Immature natural killer cell (primary cell): ENCODE measurements at regions not wholly inside any gene's neighbourhood (a gene's known extent, or its start where the extent isn't known, plus 50 kb on each side); places are given as distances from the start of the nearest gene placed in this dataset.
"Not testable (repeated sequence)": the region's sequence is repeated elsewhere in the genome, so short reads cannot be mapped to it uniquely, and the experiment has no call there.

Experiments used
- DNase-seq, 3 donors: peaks; one replicate each; pipeline ENCODE4 v3.0.0; 2022; ENCODE audit warnings: mixed read lengths in 1 of 3
- H3K27ac Mint-ChIP-seq, 6 donors: one replicate each; pipeline ENCODE4 v1.8.0; 2020; ENCODE audit warnings: mixed read lengths in 6 of 6, mild to moderate bottlenecking in 5 of 6, inconsistent platforms in 4 of 6, moderate library complexity in 3 of 6
- H3K27me3 Mint-ChIP-seq, 3 donors: one replicate each; pipeline ENCODE4 v1.8.0; 2020 to 2021; ENCODE audit warnings: low read depth in 3 of 3, mild to moderate bottlenecking in 3 of 3, mixed read lengths in 3 of 3, moderate library complexity in 3 of 3, inconsistent platforms in 1 of 3
- H3K36me3 Mint-ChIP-seq, 3 donors: one replicate each; pipeline ENCODE4 v1.8.0; 2020; ENCODE audit warnings: mixed read lengths in 3 of 3, inconsistent platforms in 2 of 3, mild to moderate bottlenecking in 2 of 3
- H3K4me1 Mint-ChIP-seq, 2 donors: one replicate each; pipeline ENCODE4 v1.8.0; 2020; ENCODE audit warnings: inconsistent platforms in 2 of 2, mild to moderate bottlenecking in 2 of 2, mixed read lengths in 2 of 2, moderate library complexity in 1 of 2
- H3K4me3 Mint-ChIP-seq, 5 donors: one replicate each; pipeline ENCODE4 v1.8.0; 2020; ENCODE audit warnings: mild to moderate bottlenecking in 5 of 5, mixed read lengths in 5 of 5, inconsistent platforms in 3 of 5, moderate library complexity in 3 of 5
- H3K9me3 Mint-ChIP-seq, 6 donors: one replicate each; pipeline ENCODE4 v1.8.0; 2020; ENCODE audit warnings: mild to moderate bottlenecking in 6 of 6, mixed read lengths in 6 of 6, inconsistent platforms in 4 of 6, moderate library complexity in 3 of 6

- H3K4me1 Mint-ChIP-seq: no peaks in the 10 kb centered on the region
- no peak for DNase-seq
- no peak overlapping the region for H3K27ac Mint-ChIP-seq
- no peaks in the 10 kb centered on the region for H3K36me3 Mint-ChIP-seq
- H3K27me3 Mint-ChIP-seq: no peaks in the 10 kb centered on the region
- peaks cover 0 to 19% (median 7%) of the 10 kb centered on the region in 6 donors for H3K9me3 Mint-ChIP-seq
- no peak overlapping the region for H3K4me3 Mint-ChIP-seq
Measured at GRCh38 chr4:31727030-31727429, 1006.9 kb downstream of the PCDH7 start.

DNA sequence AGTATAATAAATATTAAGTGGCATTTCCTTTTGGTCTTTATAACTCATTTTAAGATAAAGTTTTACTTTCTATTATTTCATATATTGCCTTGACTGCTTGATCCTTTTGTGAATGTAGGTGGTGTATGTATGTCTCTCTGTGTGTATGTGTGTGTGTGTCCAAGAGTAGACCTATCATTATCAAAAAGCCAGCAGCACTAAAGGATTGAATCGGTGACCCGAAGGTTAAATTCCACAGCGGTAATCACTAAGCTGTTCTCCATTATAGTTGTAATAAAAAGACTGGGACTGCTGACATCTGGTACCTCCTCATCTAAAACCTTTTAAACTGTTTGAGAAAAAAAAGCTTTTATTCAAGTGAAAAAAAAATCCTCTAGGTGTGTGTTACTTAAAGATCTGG, 1014.8 kb downstream of the PCDH7 start:
- DNase-seq: no peak
- Mint-ChIP-seq H3K27me3 (peaks cover 0 to 2% (median 0%) of the 10 kb centered on the region in 3 donors), H3K4me1 (no peaks in the 10 kb centered on the region), H3K4me3 (no peak overlapping the region), H3K9me3 (peaks cover 13 to 42% (median 18%) of the 10 kb centered on the region in 6 donors), H3K36me3 (peaks cover 0 to 4% (median 3%) of the 10 kb centered on the region in 3 donors), H3K27ac (no peak overlapping the region)

DNA sequence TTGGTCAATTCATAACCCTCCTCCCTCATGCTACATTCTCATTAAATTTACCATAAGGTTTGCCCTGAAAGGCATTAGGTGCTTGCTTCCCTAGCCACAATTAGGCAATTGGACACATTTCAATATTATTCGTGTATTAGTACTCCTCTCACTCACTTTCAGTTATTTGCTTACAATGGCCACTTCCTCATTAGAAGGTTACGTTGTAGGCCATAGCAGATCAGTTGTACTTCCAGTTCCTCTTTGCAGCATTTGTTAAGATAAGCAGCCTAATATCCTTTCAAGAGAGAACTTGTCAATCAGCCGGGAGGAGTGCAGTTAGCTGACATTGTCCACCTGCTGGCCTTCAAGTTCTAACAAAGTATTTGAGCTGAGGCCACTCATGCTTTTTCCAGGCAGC, 1017.2 kb downstream of the PCDH7 start:
- peaks cover 9 to 34% (median 17%) of the 10 kb centered on the region in 6 donors for H3K9me3 Mint-ChIP-seq
- peaks cover 0 to 2% (median 0%) of the 10 kb centered on the region in 3 donors for H3K27me3 Mint-ChIP-seq
- no peaks in the 10 kb centered on the region for H3K4me1 Mint-ChIP-seq
- DNase-seq: no peak
- no peak overlapping the region for H3K4me3 Mint-ChIP-seq
- H3K36me3 Mint-ChIP-seq: peaks cover 0 to 4% (median 3%) of the 10 kb centered on the region in 3 donors
- no peak overlapping the region for H3K27ac Mint-ChIP-seq

DNA sequence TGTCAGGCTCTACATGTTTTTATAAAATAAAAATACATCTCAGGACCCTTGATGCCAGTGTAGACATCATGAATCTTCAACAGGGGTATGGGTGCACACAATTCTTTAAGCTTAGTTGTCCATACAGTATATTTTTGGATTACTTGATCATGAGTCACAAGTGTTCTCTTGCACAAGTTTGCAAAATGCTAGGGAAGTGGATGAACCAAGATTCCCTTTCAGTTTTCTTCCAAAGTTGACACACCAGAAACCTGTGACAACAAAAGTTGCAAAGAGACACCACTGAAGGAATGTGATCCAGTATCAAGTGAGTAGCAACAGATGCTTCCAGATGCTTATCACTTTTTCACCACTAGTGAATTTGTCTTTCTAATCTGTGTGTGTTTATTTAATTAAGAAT, 1021.2 kb downstream of the PCDH7 start:
- DNase-seq: no peak
- Mint-ChIP-seq H3K4me3 (no peak overlapping the region), H3K27me3 (peaks cover 0 to 2% (median 0%) of the 10 kb centered on the region in 3 donors), H3K27ac (no peak overlapping the region), H3K9me3 (peaks cover 3 to 28% (median 13%) of the 10 kb centered on the region in 6 donors), H3K36me3 (no peaks in the 10 kb centered on the region), H3K4me1 (no peaks in the 10 kb centered on the region)

GRCh38 chr4:31748382-31748781, 1028.2 kb downstream of the PCDH7 start:
- Mint-ChIP-seq H3K27me3 (peaks cover 0 to 1% (median 0%) of the 10 kb centered on the region in 3 donors), H3K4me1 (no peaks in the 10 kb centered on the region), H3K27ac (no peak overlapping the region), H3K36me3 (no peaks in the 10 kb centered on the region), H3K4me3 (no peak overlapping the region), H3K9me3 (peaks cover 17 to 42% (median 24%) of the 10 kb centered on the region in 6 donors)
- no peak for DNase-seq

DNA sequence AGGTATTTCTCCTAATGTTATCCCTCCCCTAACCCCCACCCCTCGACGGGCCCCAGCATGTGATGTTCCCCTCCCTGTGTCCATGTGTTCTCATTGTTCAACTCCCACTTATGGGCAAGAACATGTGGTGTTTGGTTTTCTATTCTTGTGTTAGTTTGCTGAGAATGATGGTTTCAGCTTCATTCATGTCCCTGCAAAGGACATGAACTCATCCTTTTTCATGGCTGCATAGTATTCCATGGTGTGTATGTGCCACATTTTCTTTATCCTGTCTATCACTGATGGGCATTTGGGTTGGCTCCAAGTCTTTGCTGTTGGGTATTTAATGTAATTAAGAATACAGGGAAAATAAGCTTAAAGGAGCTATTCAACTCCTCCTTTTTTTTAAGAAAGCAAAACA, 1030.4 kb downstream of the PCDH7 start:
- not testable (repeated sequence) for H3K4me1 Mint-ChIP-seq, H3K27me3 Mint-ChIP-seq, DNase-seq, H3K36me3 Mint-ChIP-seq, H3K27ac Mint-ChIP-seq, H3K4me3 Mint-ChIP-seq
- peaks cover 14 to 48% (median 28%) of the 10 kb centered on the region in 6 donors for H3K9me3 Mint-ChIP-seq

- Mint-ChIP-seq H3K27me3 (no peaks in the 10 kb centered on the region), H3K4me1 (no peaks in the 10 kb centered on the region), H3K36me3 (peaks cover 0 to 3% (median 0%) of the 10 kb centered on the region in 3 donors)
Measured at GRCh38 chr4:31755751-31756150, 1035.6 kb downstream of the PCDH7 start.

DNA sequence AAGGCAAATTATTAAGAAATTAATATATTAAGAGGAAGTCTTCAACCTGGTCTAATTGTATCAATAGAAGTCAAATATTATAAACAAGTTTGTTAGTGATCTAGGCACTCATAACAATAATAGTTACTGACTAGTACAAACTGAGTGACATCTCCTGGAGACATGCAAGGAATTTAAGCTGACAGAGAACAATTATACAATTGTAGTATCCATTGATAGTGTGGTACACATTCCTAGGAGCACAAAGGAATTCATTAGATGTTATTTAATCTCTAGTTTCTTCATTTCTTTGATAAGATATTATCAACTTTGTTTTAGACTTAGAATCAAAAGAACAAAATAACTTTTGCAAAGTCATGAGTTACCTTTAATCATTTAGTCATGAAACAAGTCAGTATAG, 1048.6 kb downstream of the PCDH7 start:
- H3K36me3 Mint-ChIP-seq: peaks cover 0 to 3% (median 0%) of the 10 kb centered on the region in 3 donors
- no peaks in the 10 kb centered on the region for H3K4me1 Mint-ChIP-seq
- no peak overlapping the region for H3K27ac Mint-ChIP-seq
- peaks cover 0 to 2% (median 0%) of the 10 kb centered on the region in 3 donors for H3K27me3 Mint-ChIP-seq
- H3K9me3 Mint-ChIP-seq: peaks cover 2 to 56% (median 29%) of the 10 kb centered on the region in 6 donors
- no peak overlapping the region for H3K4me3 Mint-ChIP-seq
- DNase-seq: no peak

More at GRCh38 chr4:31755751-31756150, 1035.6 kb downstream of the PCDH7 start:
- Mint-ChIP-seq H3K27ac (no peak overlapping the region), H3K9me3 (peaks cover 17 to 62% (median 37%) of the 10 kb centered on the region in 6 donors), H3K4me3 (no peak overlapping the region)
- DNase-seq: no peak

- Mint-ChIP-seq H3K27me3 (no peaks in the 10 kb centered on the region), H3K36me3 (no peaks in the 10 kb centered on the region), H3K4me1 (no peaks in the 10 kb centered on the region), H3K4me3 (no peak overlapping the region), H3K9me3 (peaks cover 5 to 20% (median 10%) of the 10 kb centered on the region in 6 donors), H3K27ac (no peak overlapping the region)
- no peak for DNase-seq
Measured at GRCh38 chr4:31783311-31783710, 1063.1 kb downstream of the PCDH7 start.

DNA sequence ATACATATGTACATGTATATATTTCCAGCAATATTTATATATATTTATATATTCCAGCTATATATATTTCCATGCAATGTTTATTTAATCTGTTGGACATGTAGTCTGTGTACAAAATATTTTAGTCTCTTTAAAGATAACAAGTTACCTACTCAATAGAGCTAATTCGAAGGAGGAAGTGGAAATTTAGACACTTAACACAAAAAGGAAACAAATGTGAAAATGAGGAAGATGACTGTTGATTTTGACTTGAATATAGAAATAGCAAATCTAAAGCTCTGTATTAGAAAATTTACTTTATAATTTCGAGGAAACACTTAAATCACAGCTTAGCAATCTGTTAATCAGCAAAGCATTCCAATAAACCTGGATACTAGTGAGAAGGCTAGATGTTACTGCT, 1064.4 kb downstream of the PCDH7 start:
- H3K36me3 Mint-ChIP-seq: no peaks in the 10 kb centered on the region
- H3K27me3 Mint-ChIP-seq: no peaks in the 10 kb centered on the region
- H3K4me1 Mint-ChIP-seq: no peaks in the 10 kb centered on the region
- peaks cover 3 to 20% (median 10%) of the 10 kb centered on the region in 6 donors for H3K9me3 Mint-ChIP-seq
- DNase-seq: no peak
- H3K4me3 Mint-ChIP-seq: no peak overlapping the region
- no peak overlapping the region for H3K27ac Mint-ChIP-seq

- Mint-ChIP-seq H3K27ac (no peak overlapping the region), H3K4me1 (no peaks in the 10 kb centered on the region), H3K36me3 (no peaks in the 10 kb centered on the region), H3K4me3 (no peak overlapping the region), H3K9me3 (peaks cover 6 to 14% (median 10%) of the 10 kb centered on the region in 6 donors), H3K27me3 (no peaks in the 10 kb centered on the region)
- DNase-seq: no peak
Measured at GRCh38 chr4:31787701-31788100, 1067.5 kb downstream of the PCDH7 start.

GRCh38 chr4:31788676-31789075, 1068.5 kb downstream of the PCDH7 start:
- Mint-ChIP-seq H3K27me3 (no peaks in the 10 kb centered on the region), H3K9me3 (peaks cover 2 to 12% (median 10%) of the 10 kb centered on the region in 6 donors), H3K4me1 (no peaks in the 10 kb centered on the region), H3K27ac (no peak overlapping the region), H3K4me3 (no peak overlapping the region), H3K36me3 (no peaks in the 10 kb centered on the region)
- DNase-seq: no peak

GRCh38 chr4:31791666-31792065, 1071.5 kb downstream of the PCDH7 start:
- no peak overlapping the region for H3K27ac Mint-ChIP-seq
- no peak overlapping the region for H3K4me3 Mint-ChIP-seq
- no peaks in the 10 kb centered on the region for H3K4me1 Mint-ChIP-seq
- H3K36me3 Mint-ChIP-seq: no peaks in the 10 kb centered on the region
- H3K9me3 Mint-ChIP-seq: peaks cover 4 to 22% (median 13%) of the 10 kb centered on the region in 6 donors
- peaks cover 0 to 2% (median 0%) of the 10 kb centered on the region in 3 donors for H3K27me3 Mint-ChIP-seq
- no peak for DNase-seq

DNA sequence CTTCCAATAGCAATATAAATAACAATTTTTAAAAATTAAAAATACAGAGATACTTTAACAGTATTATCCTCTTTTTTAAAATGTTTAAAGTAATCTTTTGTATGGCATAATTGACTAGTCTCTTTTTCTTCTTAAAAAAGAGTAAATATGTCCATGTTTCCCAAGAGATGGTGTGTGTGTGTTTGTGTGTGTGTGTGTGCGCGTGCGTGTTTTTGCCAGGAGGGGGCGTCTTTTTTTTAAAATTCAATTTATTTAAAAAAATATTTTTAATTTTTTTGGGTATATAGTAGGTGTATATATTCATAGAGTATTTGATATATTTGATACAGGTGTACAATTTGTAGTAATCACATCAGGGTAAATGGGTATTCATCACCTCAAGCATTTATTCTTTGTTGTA, 1073.7 kb downstream of the PCDH7 start:
- DNase-seq: no peak
- H3K36me3 Mint-ChIP-seq: no peaks in the 10 kb centered on the region
- H3K4me3 Mint-ChIP-seq: no peak overlapping the region
- peaks cover 8 to 30% (median 14%) of the 10 kb centered on the region in 6 donors for H3K9me3 Mint-ChIP-seq
- no peaks in the 10 kb centered on the region for H3K4me1 Mint-ChIP-seq
- H3K27me3 Mint-ChIP-seq: peaks cover 0 to 2% (median 0%) of the 10 kb centered on the region in 3 donors
- no peak overlapping the region for H3K27ac Mint-ChIP-seq

- not testable (repeated sequence) for H3K27ac Mint-ChIP-seq, H3K36me3 Mint-ChIP-seq, H3K27me3 Mint-ChIP-seq, H3K4me3 Mint-ChIP-seq, DNase-seq, H3K4me1 Mint-ChIP-seq
- peaks cover 8 to 43% (median 35%) of the 10 kb centered on the region in 6 donors for H3K9me3 Mint-ChIP-seq
Measured at GRCh38 chr4:31797052-31797451, 1076.9 kb downstream of the PCDH7 start.
